Left cardiac atrium (tissue), 4 donors: ENCODE measurements at regions not wholly inside any gene's neighbourhood (a gene's known extent, or its start where the extent isn't known, plus 50 kb on each side); places are given as distances from the start of the nearest gene placed in this dataset.
A peak's percentile ranks its signal among the peaks of the same experiment; 100 is the strongest.
"Not testable (repeated sequence)": the region's sequence is repeated elsewhere in the genome, so short reads cannot be mapped to it uniquely, and the experiment has no call there.

Experiments used
- ATAC-seq, 2 donors: fragments of 200-7000 bp; cut with Tn5 transposase; one replicate each; pipeline ENCODE4 v1.9.1; 2020; ENCODE audit warnings: mild to moderate bottlenecking in 2 of 2, moderate library complexity in 2 of 2
- DNase-seq: peaks from one replicate; pipeline ENCODE4 v3.0.0-alpha.2; 2020
- intact Hi-C, 2 donors: fragments of 100-400 bp; cut with DNase I; formaldehyde crosslinking; loops; one replicate each; pipeline versions ENCODE4 v1.14.1 to v1.15.1; 2022 to 2023
- donor health status: DM: no; HTN: yes; CAD: no.
- donor health status: DM: no; HTN: yes; CAD: no; lungs with severe emphysema.
- donor health status: DM: yes; HTN: yes; CAD: no.
- donor health status: Dilated cardiomyopathy.

- intact Hi-C loops: no loop called here
- no peak for DNase-seq
- ATAC-seq: no peak
These were observed 50.1 kb upstream of the LTA4H start for GRCh38 chr12:96085475-96085874.

DNA sequence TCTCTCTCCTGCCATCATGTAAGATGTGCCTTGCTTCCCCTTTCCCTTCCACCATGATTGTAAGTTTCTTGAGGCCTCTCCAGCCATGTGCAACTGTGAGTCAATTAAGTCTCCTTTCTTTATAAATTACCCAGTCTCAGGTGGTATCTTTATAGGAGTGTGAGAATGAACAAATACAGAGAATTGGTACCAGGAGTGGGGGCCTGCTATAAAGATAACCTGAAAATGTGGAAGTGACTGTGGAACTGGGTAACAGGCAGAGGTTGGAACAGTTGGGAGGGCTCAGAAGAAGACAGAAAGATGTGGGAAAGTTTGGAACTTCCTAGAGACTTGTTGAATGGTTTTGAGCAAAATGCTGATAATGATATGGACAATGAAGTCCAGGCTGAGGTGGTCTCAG lies 50.8 kb upstream of the LTA4H start:
- ATAC-seq, intact Hi-C loops, DNase-seq: not testable (repeated sequence)

GRCh38 chr12:96091833-96092232 lies 56.4 kb upstream of the LTA4H start:
- intact Hi-C loops: no loop called here
- ATAC-seq: no peak
- DNase-seq: no peak

DNA sequence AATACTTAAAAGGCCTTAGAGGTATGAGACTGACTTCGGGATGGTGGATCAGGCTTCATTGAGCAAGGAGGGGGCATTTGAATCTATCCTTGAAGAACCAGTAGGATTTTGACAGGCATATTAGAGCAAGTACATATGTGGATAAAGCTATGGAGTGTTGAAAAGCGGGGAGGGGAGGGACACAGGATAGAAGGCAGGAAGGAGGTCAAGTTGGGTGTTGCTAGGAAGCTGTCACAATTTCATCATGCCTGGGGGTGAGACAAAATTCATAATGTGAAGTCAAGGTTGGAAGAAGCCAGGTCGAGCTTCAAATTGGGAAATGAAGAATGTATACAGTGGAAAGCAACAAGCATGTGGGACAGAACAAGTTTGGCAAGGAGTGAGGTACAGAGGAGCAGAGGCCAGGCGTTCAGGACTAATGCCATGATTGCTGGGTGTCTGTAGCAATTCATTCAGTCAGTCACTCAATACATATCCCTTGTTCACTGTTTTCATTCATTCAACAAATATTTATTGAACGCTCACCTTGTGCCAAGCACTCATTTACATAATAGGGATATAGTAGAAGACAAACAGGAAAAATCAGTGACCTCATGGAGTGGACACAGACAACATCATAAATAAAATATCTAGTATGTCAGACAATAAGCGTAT lies 58.3 kb upstream of the LTA4H start:
- no peak for ATAC-seq
- DNase-seq: no peak
- intact Hi-C loops: no loop called here

DNA sequence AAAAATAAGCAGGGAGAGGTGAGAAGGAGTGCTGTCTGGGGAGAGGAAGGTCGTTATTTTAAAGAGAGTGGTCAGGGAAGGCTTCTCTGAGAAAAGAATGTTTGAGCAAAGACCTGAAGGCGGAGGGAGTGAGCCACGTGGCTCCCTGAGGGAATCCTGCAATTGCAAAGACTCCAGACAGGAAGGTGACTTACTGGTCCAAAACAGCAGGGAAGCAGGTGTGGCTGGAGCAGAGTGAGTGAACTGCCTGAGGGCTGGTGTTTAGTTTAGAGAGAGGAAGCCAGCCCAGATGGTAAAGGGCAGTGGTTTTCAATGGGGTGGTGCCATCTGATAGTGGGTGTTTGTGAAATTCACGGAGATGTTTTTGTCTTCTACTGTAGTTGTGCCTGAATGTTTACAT lies 58.8 kb upstream of the LTA4H start:
- intact Hi-C loops: no loop called here
- DNase-seq (peak; percentile 23), ATAC-seq (peak; percentile 42 to 57)

GRCh38 chr12:96098631-96099030 lies 63.2 kb upstream of the LTA4H start:
- DNase-seq (no peak), ATAC-seq (no peak)
- intact Hi-C loops: no loop called here

GRCh38 chr12:96099421-96099820 lies 64.0 kb upstream of the LTA4H start:
- intact Hi-C loops: no loop called here
- ATAC-seq (no peak), DNase-seq (no peak)

- intact Hi-C loops: no loop called here
- ATAC-seq: no peak
- DNase-seq: no peak
These were observed 64.6 kb upstream of the LTA4H start for GRCh38 chr12:96099986-96100385.

GRCh38 chr12:96101806-96102205 lies 66.4 kb upstream of the LTA4H start:
- intact Hi-C loops: no loop called here
- ATAC-seq (no peak), DNase-seq (no peak)

GRCh38 chr12:96103067-96103644 lies 67.8 kb upstream of the LTA4H start:
- intact Hi-C loops: no loop called here
- DNase-seq (peak; percentile 69), ATAC-seq (peak; percentile 37 to 53)

- intact Hi-C loops: no loop called here
- DNase-seq (no peak), ATAC-seq (no peak)
These were observed 69.2 kb upstream of the LTA4H start for GRCh38 chr12:96104566-96104965.

- ATAC-seq (no peak), DNase-seq (no peak)
- intact Hi-C loops: no loop called here
These were observed 70.8 kb upstream of the LTA4H start for GRCh38 chr12:96106137-96106536.

GRCh38 chr12:96107236-96107635 lies 71.8 kb upstream of the LTA4H start:
- ATAC-seq (peak; percentile 33 to 57), DNase-seq (peak; percentile 23)
- intact Hi-C loops: no loop called here

GRCh38 chr12:96108321-96108720 lies 72.9 kb upstream of the LTA4H start:
- ATAC-seq (peak; percentile 61 to 88), DNase-seq (peak; percentile 72)
- intact Hi-C loops: no loop called here

GRCh38 chr12:96108941-96109340 lies 73.6 kb upstream of the LTA4H start:
- DNase-seq, intact Hi-C loops, ATAC-seq: not testable (repeated sequence)

GRCh38 chr12:96112733-96113132 lies 77.3 kb upstream of the LTA4H start:
- no peak for ATAC-seq
- intact Hi-C loops: no loop called here

GRCh38 chr12:96117460-96117859 lies 76.7 kb upstream of the ELK3 start:
- ATAC-seq (no peak), DNase-seq (no peak)
- intact Hi-C loops: no loop called here

More at GRCh38 chr12:96112733-96113132, 77.3 kb upstream of the LTA4H start:
- no peak for DNase-seq

DNA sequence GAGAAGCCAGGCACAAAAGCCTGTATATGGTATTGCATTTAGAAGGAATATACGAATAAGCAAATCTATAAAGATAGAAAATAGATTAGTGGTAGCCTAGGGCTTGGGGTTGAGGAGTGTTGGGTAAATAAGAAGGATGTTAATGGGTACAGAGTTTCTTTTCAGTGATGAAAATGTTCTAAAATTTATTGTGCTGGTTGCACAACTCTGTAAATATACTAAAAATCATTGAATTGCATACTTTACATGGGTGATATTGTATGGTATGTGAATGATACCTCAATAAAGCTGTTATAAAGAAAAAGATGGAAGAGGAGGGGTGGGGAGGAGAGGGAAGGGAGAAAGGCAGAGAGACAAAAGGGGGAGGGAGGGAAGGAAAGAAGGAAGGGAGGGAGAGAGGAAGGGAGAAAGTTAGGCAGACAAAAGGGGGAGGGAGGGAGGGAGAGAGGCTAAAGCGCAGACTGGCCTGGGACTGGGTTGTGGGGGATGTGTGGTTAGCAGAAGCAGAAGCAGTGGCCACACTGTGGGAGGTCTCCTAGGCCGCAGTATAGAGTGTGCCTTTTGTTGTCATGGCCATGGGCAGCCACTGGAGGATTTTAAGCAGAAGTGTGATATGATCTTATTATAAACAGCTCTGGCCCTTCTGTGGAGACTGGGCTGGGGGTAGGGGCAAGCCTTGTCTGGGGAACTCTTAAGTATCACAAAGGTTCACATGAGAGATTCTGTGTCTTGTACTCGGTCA lies 73.6 kb upstream of the ELK3 start:
- ATAC-seq: peak; percentile 41 to 83
- DNase-seq: no peak
- intact Hi-C loops: no loop called here

DNA sequence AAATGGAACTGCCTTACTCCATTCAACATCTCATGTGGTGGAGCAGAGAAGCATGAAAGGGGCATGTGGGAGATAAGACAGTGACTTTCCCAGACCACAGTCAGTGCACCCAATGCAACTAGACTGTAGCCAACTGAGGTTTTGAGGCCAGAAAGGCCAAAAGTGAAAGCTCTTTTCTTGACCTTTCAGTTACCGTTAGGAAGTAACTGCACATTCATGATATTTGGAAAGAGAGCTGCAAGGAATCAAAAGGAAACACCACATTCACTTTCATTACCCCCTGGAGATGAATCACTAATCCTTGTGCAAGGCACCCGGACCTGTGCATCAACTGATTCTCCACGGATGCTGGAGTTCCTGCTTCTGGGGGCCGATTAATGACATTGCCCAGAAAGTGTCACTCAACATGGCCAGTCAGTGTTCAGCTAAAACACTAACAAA lies 72.9 kb upstream of the ELK3 start:
- ATAC-seq (peak in 1 of 2 donors; percentile 38), DNase-seq (no peak)
- intact Hi-C loops: no loop called here

- intact Hi-C loops, DNase-seq, ATAC-seq: not testable (repeated sequence)
These were observed 65.9 kb upstream of the ELK3 start for GRCh38 chr12:96128292-96128691.
